CD8-positive, alpha-beta memory T cell (primary cell): ENCODE measurements at regions not wholly inside any gene's neighbourhood (a gene's known extent, or its start where the extent isn't known, plus 50 kb on each side); places are given as distances from the start of the nearest gene placed in this dataset.

Experiments used
- CTCF ChIA-PET: fragments of 350-600 bp; sonication (Branson Sonifier 250); formaldehyde crosslinking; loops from one replicate; lab custom pipeline; 2021; ENCODE audit warnings: antibody characterized with exemption; lab: Charles Lee
- POLR2A ChIA-PET: fragments of 350-600 bp; sonication (Branson Sonifier 250); formaldehyde crosslinking; loops from one replicate; lab custom pipeline; 2021; ENCODE audit warnings: antibody characterized with exemption; lab: Charles Lee
- DNase-seq, 5 donors: peaks; one replicate each; pipeline versions ENCODE4 v3.0.0 to v3.0.0-alpha.2; 2020 to 2022; ENCODE audit warnings: mixed read lengths in 1 of 5
- H3K27ac ChIP-seq: one replicate; pipeline ENCODE4 v1.7.0; 2013; ENCODE audit warnings: low read depth, mild to moderate bottlenecking, low read length, moderate library complexity
- H3K27me3 ChIP-seq: 2 replicates; pipeline ENCODE4 v1.7.0; 2013; ENCODE audit warnings: low read length, mild to moderate bottlenecking; ENCODE audit not compliant: insufficient read depth, poor library complexity, severe bottlenecking
- H3K36me3 ChIP-seq: 2 replicates; pipeline ENCODE4 v1.7.0; 2013; ENCODE audit warnings: mild to moderate bottlenecking, low read length, moderate library complexity; ENCODE audit not compliant: insufficient read depth
- H3K4me1 ChIP-seq: 2 replicates; pipeline ENCODE4 v1.7.0; 2013; ENCODE audit warnings: mild to moderate bottlenecking, low read length, moderate library complexity; ENCODE audit not compliant: insufficient read depth
- H3K4me3 ChIP-seq: 2 replicates; pipeline ENCODE4 v1.7.0; 2013; ENCODE audit warnings: mild to moderate bottlenecking, low read length
- H3K9me3 ChIP-seq: 2 replicates; pipeline ENCODE4 v1.7.0; 2013; ENCODE audit warnings: mild to moderate bottlenecking, low read length
- H3K27ac Mint-ChIP-seq, 8 donors: one replicate each; pipeline ENCODE4 v1.8.0; 2020 to 2021; ENCODE audit warnings: mixed read lengths in 8 of 8, mild to moderate bottlenecking in 6 of 8, inconsistent platforms in 3 of 8, moderate library complexity in 3 of 8
- H3K27me3 Mint-ChIP-seq, 2 donors: one replicate each; pipeline ENCODE4 v1.8.0; 2020 to 2021; ENCODE audit warnings: mixed read lengths in 2 of 2, mild to moderate bottlenecking in 1 of 2, moderate library complexity in 1 of 2
- H3K36me3 Mint-ChIP-seq, 3 donors: one replicate each; pipeline ENCODE4 v1.8.0; 2020 to 2021; ENCODE audit warnings: mixed read lengths in 3 of 3, inconsistent platforms in 1 of 3, mild to moderate bottlenecking in 1 of 3
- H3K4me1 Mint-ChIP-seq, 3 donors: one replicate each; pipeline ENCODE4 v1.8.0; 2020 to 2021; ENCODE audit warnings: mixed read lengths in 3 of 3, inconsistent platforms in 1 of 3, mild to moderate bottlenecking in 1 of 3
- H3K4me3 Mint-ChIP-seq, 7 donors: one replicate each; pipeline ENCODE4 v1.8.0; 2020 to 2021; ENCODE audit warnings: mixed read lengths in 7 of 7, mild to moderate bottlenecking in 6 of 7, moderate library complexity in 4 of 7, inconsistent platforms in 2 of 7
- H3K9me3 Mint-ChIP-seq, 5 donors: one replicate each; pipeline ENCODE4 v1.8.0; 2020 to 2022; ENCODE audit warnings: mixed read lengths in 5 of 5, mild to moderate bottlenecking in 3 of 5, moderate library complexity in 2 of 5, inconsistent platforms in 1 of 5

- no peak overlapping the region for H3K27ac Mint-ChIP-seq
- Histone ChIP-seq H3K27ac (no peak overlapping the region), H3K4me3 (no peak overlapping the region), H3K36me3 (no peaks in the 10 kb centered on the region), H3K9me3 (no peaks in the 10 kb centered on the region), H3K27me3 (no peaks in the 10 kb centered on the region), H3K4me1 (no peaks in the 10 kb centered on the region)
- peaks cover 5 to 22% of the 10 kb centered on the region in 2 donors for H3K27me3 Mint-ChIP-seq
- DNase-seq = no peak
- H3K4me3 Mint-ChIP-seq = no peak overlapping the region
- H3K9me3 Mint-ChIP-seq = no peaks in the 10 kb centered on the region
- no peaks in the 10 kb centered on the region for H3K36me3 Mint-ChIP-seq
- H3K4me1 Mint-ChIP-seq = no peaks in the 10 kb centered on the region
- CTCF ChIA-PET = no interaction called here
- POLR2A ChIA-PET = no interaction called here
Measured at GRCh38 chr2:126475031-126475430, 180.9 kb upstream of the GYPC start.

GRCh38 chr2:126476691-126477090 lies 179.3 kb upstream of the GYPC start:
- ChIA-PET POLR2A (no interaction called here), CTCF (no interaction called here)
- H3K27ac Mint-ChIP-seq = no peak overlapping the region
- H3K36me3 ChIP-seq = no peaks in the 10 kb centered on the region
- no peaks in the 10 kb centered on the region for H3K9me3 Mint-ChIP-seq
- no peaks in the 10 kb centered on the region for H3K4me1 Mint-ChIP-seq
- H3K36me3 Mint-ChIP-seq = peaks cover 0 to 2% (median 0%) of the 10 kb centered on the region in 3 donors
- H3K27me3 Mint-ChIP-seq = peaks cover 5 to 22% of the 10 kb centered on the region in 2 donors
- H3K27me3 ChIP-seq = no peaks in the 10 kb centered on the region
- no peaks in the 10 kb centered on the region for H3K4me1 ChIP-seq
- no peak for DNase-seq
- H3K4me3 ChIP-seq = no peak overlapping the region
- no peak overlapping the region for H3K4me3 Mint-ChIP-seq
- H3K9me3 ChIP-seq = no peaks in the 10 kb centered on the region
- no peak overlapping the region for H3K27ac ChIP-seq

GRCh38 chr2:126480033-126480432 lies 175.9 kb upstream of the GYPC start:
- Mint-ChIP-seq H3K36me3 (peaks cover 0 to 2% (median 0%) of the 10 kb centered on the region in 3 donors), H3K27me3 (peaks cover 1 to 4% of the 10 kb centered on the region in 2 donors), H3K4me1 (no peaks in the 10 kb centered on the region), H3K4me3 (no peak overlapping the region), H3K9me3 (no peaks in the 10 kb centered on the region), H3K27ac (no peak overlapping the region)
- ChIA-PET POLR2A (no interaction called here), CTCF (no interaction called here)
- H3K4me1 ChIP-seq = no peaks in the 10 kb centered on the region
- no peaks in the 10 kb centered on the region for H3K36me3 ChIP-seq
- no peak overlapping the region for H3K4me3 ChIP-seq
- H3K27ac ChIP-seq = no peak overlapping the region
- no peak for DNase-seq
- H3K9me3 ChIP-seq = no peaks in the 10 kb centered on the region
- H3K27me3 ChIP-seq = no peaks in the 10 kb centered on the region

GRCh38 chr2:126482582-126483464 lies 173.1 kb upstream of the GYPC start:
- Mint-ChIP-seq H3K4me1 (no peaks in the 10 kb centered on the region), H3K9me3 (no peaks in the 10 kb centered on the region), H3K27ac (no peak overlapping the region), H3K36me3 (peaks cover 0 to 2% (median 0%) of the 10 kb centered on the region in 3 donors), H3K27me3 (peaks cover 4 to 13% of the 10 kb centered on the region in 2 donors), H3K4me3 (no peak overlapping the region)
- H3K36me3 ChIP-seq = no peaks in the 10 kb centered on the region
- no peak overlapping the region for H3K4me3 ChIP-seq
- H3K27ac ChIP-seq = no peak overlapping the region
- POLR2A ChIA-PET = no interaction called here
- CTCF ChIA-PET = interaction anchor here (1.6 kb wide), 1 partner anchor 23 kb away, joined by 3 read pairs; no protein-coding TSS in a partner anchor
- H3K4me1 ChIP-seq = no peaks in the 10 kb centered on the region
- no peaks in the 10 kb centered on the region for H3K9me3 ChIP-seq
- no peak for DNase-seq
- no peaks in the 10 kb centered on the region for H3K27me3 ChIP-seq

GRCh38 chr2:126494593-126494992 lies 161.4 kb upstream of the GYPC start:
- Mint-ChIP-seq H3K4me3 (no peak overlapping the region), H3K9me3 (peaks cover 14 to 34% (median 23%) of the 10 kb centered on the region in 5 donors), H3K27me3 (peaks cover 15 to 34% of the 10 kb centered on the region in 2 donors), H3K36me3 (peaks cover 0 to 6% (median 0%) of the 10 kb centered on the region in 3 donors), H3K27ac (no peak overlapping the region), H3K4me1 (no peaks in the 10 kb centered on the region)
- no peak for DNase-seq
- Histone ChIP-seq H3K27me3 (no peaks in the 10 kb centered on the region), H3K4me1 (no peaks in the 10 kb centered on the region), H3K9me3 (no peaks in the 10 kb centered on the region), H3K4me3 (no peak overlapping the region), H3K27ac (no peak overlapping the region), H3K36me3 (no peaks in the 10 kb centered on the region)
- CTCF ChIA-PET = no interaction called here
- POLR2A ChIA-PET = no interaction called here

GRCh38 chr2:126495189-126495588 lies 160.8 kb upstream of the GYPC start:
- H3K27ac ChIP-seq = no peak overlapping the region
- H3K9me3 Mint-ChIP-seq = peaks cover 14 to 34% (median 23%) of the 10 kb centered on the region in 5 donors
- no peak overlapping the region for H3K4me3 Mint-ChIP-seq
- H3K27me3 Mint-ChIP-seq = peaks cover 15 to 36% of the 10 kb centered on the region in 2 donors
- no peaks in the 10 kb centered on the region for H3K4me1 Mint-ChIP-seq
- POLR2A ChIA-PET = no interaction called here
- peaks cover 0 to 6% (median 0%) of the 10 kb centered on the region in 3 donors for H3K36me3 Mint-ChIP-seq
- H3K4me1 ChIP-seq = no peaks in the 10 kb centered on the region
- no peak overlapping the region for H3K4me3 ChIP-seq
- no peaks in the 10 kb centered on the region for H3K9me3 ChIP-seq
- no peak overlapping the region for H3K27ac Mint-ChIP-seq
- H3K27me3 ChIP-seq = no peaks in the 10 kb centered on the region
- CTCF ChIA-PET = no interaction called here
- no peaks in the 10 kb centered on the region for H3K36me3 ChIP-seq
- DNase-seq = no peak

- H3K4me3 Mint-ChIP-seq = no peak overlapping the region
- no peak for DNase-seq
- peaks cover 0 to 6% (median 0%) of the 10 kb centered on the region in 3 donors for H3K36me3 Mint-ChIP-seq
- no peaks in the 10 kb centered on the region for H3K4me1 ChIP-seq
- H3K27me3 Mint-ChIP-seq = peaks cover 17 to 36% of the 10 kb centered on the region in 2 donors
- no peaks in the 10 kb centered on the region for H3K36me3 ChIP-seq
- H3K27ac Mint-ChIP-seq = no peak overlapping the region
- H3K4me1 Mint-ChIP-seq = no peaks in the 10 kb centered on the region
- peaks cover 14 to 34% (median 23%) of the 10 kb centered on the region in 5 donors for H3K9me3 Mint-ChIP-seq
- no peak overlapping the region for H3K4me3 ChIP-seq
- ChIA-PET POLR2A (no interaction called here), CTCF (no interaction called here)
- H3K27ac ChIP-seq = no peak overlapping the region
- H3K9me3 ChIP-seq = no peaks in the 10 kb centered on the region
- no peaks in the 10 kb centered on the region for H3K27me3 ChIP-seq
Measured at GRCh38 chr2:126496493-126496892, 159.5 kb upstream of the GYPC start.

GRCh38 chr2:126503476-126503875 lies 152.5 kb upstream of the GYPC start:
- Mint-ChIP-seq H3K27ac (no peak overlapping the region), H3K36me3 (no peaks in the 10 kb centered on the region), H3K4me3 (no peak overlapping the region), H3K27me3 (peaks cover 8 to 13% of the 10 kb centered on the region in 2 donors), H3K4me1 (no peaks in the 10 kb centered on the region), H3K9me3 (peaks cover 0 to 7% (median 0%) of the 10 kb centered on the region in 5 donors)
- Histone ChIP-seq H3K36me3 (no peaks in the 10 kb centered on the region), H3K4me1 (no peaks in the 10 kb centered on the region), H3K4me3 (no peak overlapping the region), H3K9me3 (no peaks in the 10 kb centered on the region), H3K27me3 (no peaks in the 10 kb centered on the region), H3K27ac (no peak overlapping the region)
- CTCF ChIA-PET = no interaction called here
- POLR2A ChIA-PET = no interaction called here
- DNase-seq = no peak
